Ovary (tissue), 7 donors: ENCODE measurements at regions not wholly inside any gene's neighbourhood (a gene's known extent, or its start where the extent isn't known, plus 50 kb on each side); places are given as distances from the start of the nearest gene placed in this dataset.

Experiments
- DNase-seq, 5 donors: peaks; one replicate each; pipeline ENCODE4 v3.0.0-alpha.2; 2019 to 2020
- H3K27ac ChIP-seq, 2 donors: fragments of 200-600 bp; one replicate each; pipeline versions ENCODE4 v1.5.1 to v1.8.0; 2019 to 2022
- H3K27me3 ChIP-seq: fragments of 200-600 bp; one replicate; pipeline ENCODE4 v1.8.0; 2022
- H3K36me3 ChIP-seq: fragments of 200-600 bp; sonication (generic); one replicate; pipeline ENCODE4 v1.5.1; 2019
- H3K4me1 ChIP-seq: one replicate; pipeline ENCODE4 v1.8.1; 2013; ENCODE audit warnings: mild to moderate bottlenecking, moderate library complexity; ENCODE audit not compliant: insufficient read depth
- H3K4me3 ChIP-seq: fragments of 200-600 bp; sonication (generic); one replicate; pipeline ENCODE4 v1.5.1; 2017
- H3K9me3 ChIP-seq, 2 donors: fragments of 200-600 bp in 1 of 2; sonication (generic) in 1 of 2; one replicate each; pipeline versions ENCODE4 v1.5.1 to v1.8.1; 2013 to 2019; ENCODE audit warnings: mild to moderate bottlenecking in 1 of 2, moderate library complexity in 1 of 2
- CTCF ChIP-seq, 3 donors: fragments of 450-650 bp in 2 of 3; fragments of 200-600 bp in 1 of 3; IDR thresholded peaks; one replicate each; pipeline versions ENCODE4 v1.5.1 to v1.8.0; 2016 to 2022; ENCODE audit warnings: antibody characterized with exemption in 3 of 3, mild to moderate bottlenecking in 1 of 3
- EP300 ChIP-seq: sonication (generic); formaldehyde crosslinking; IDR thresholded peaks from one replicate; pipeline ENCODE4 v1.6.1; 2017; ENCODE audit warnings: antibody characterized with exemption
- POLR2A ChIP-seq: fragments of 450-650 bp; IDR thresholded peaks from one replicate; pipeline ENCODE4 v1.6.1; 2017; ENCODE audit warnings: antibody characterized with exemption, mild to moderate bottlenecking, moderate library complexity
- WGBS, 3 donors: extraction: QIAGEN DNeasy Blood & Tissue Kit in 1 of 3; methylation state at CpG; one replicate each; pipeline versions ENCODE4 v1.1.5 to v1.1.7; 2013 to 2017; 5-methylcytosine and 5-hydroxymethylcytosine counted together
- intact Hi-C, 4 donors: fragments of 100-400 bp; cut with DNase I; formaldehyde crosslinking; loops; one replicate each; pipeline versions ENCODE4 v1.11.0 to v1.15.1; 2022 to 2023
- donor health status: DM: no; HTN: no; CAD: no; lungs with moderate emphysema.
- donor health status: DM: no; HTN: no; CAD: no.
- donor health status: Bipolar disorder and iron deficiency.
- donor health status: DM: no; HTN: no; CAD: no.
- donor health status: DM: yes; HTN: yes; CAD: no.

- no peaks in the 10 kb centered on the region for H3K36me3 ChIP-seq
- H3K27ac ChIP-seq = no peak overlapping the region
- H3K4me3 ChIP-seq = no peak overlapping the region
- 77 to 78% (median 77%) methylated on average over 4 of the region's 4 CpGs for WGBS, 3 donors
- intact Hi-C loops = no loop called here
- TF ChIP-seq POLR2A (no peak), CTCF (IDR thresholded peaks at IDR 0.05) (no peak), EP300 (no peak)
- no peaks in the 10 kb centered on the region for H3K27me3 ChIP-seq
- no peaks in the 10 kb centered on the region for H3K9me3 ChIP-seq
- H3K4me1 ChIP-seq = no peaks in the 10 kb centered on the region
- DNase-seq = no peak
Measured at GRCh38 chr17:34757106-34757505, 177.7 kb downstream of the TMEM132E start.

GRCh38 chr17:34756637-34757021 is 177.2 kb downstream of the TMEM132E start:
- no peaks in the 10 kb centered on the region for H3K36me3 ChIP-seq
- H3K9me3 ChIP-seq = no peaks in the 10 kb centered on the region
- TF ChIP-seq CTCF (IDR thresholded peaks at IDR 0.05) = no peak
- no peak for TF ChIP-seq EP300
- TF ChIP-seq POLR2A = no peak
- 17 to 36% (median 30%) methylated on average over 6 of the region's 6 CpGs for WGBS, 3 donors
- no peak for DNase-seq
- no peaks in the 10 kb centered on the region for H3K27me3 ChIP-seq
- no peak overlapping the region for H3K4me3 ChIP-seq
- H3K27ac ChIP-seq = no peak overlapping the region
- no peaks in the 10 kb centered on the region for H3K4me1 ChIP-seq
- intact Hi-C loops = no loop called here

- TF ChIP-seq CTCF (IDR thresholded peaks at IDR 0.05) (no peak), EP300 (no peak), POLR2A (no peak)
- DNase-seq = no peak
- Histone ChIP-seq H3K4me3 (no peak overlapping the region), H3K9me3 (no peaks in the 10 kb centered on the region), H3K36me3 (no peaks in the 10 kb centered on the region), H3K27ac (no peak overlapping the region), H3K4me1 (no peaks in the 10 kb centered on the region), H3K27me3 (no peaks in the 10 kb centered on the region)
- intact Hi-C loops = no loop called here
- WGBS, 3 donors = 43 to 58% (median 45%) methylated on average over 12 of the region's 12 CpGs
Measured at GRCh38 chr17:34755981-34756636, 176.7 kb downstream of the TMEM132E start.

- Histone ChIP-seq H3K9me3 (no peaks in the 10 kb centered on the region), H3K27me3 (no peaks in the 10 kb centered on the region), H3K27ac (no peak overlapping the region), H3K36me3 (no peaks in the 10 kb centered on the region), H3K4me3 (no peak overlapping the region), H3K4me1 (no peaks in the 10 kb centered on the region)
- DNase-seq = no peak
- TF ChIP-seq POLR2A = no peak
- 76 to 87% (median 87%) methylated on average over 7 of the region's 7 CpGs for WGBS, 3 donors
- intact Hi-C loops = no loop called here
Measured at GRCh38 chr17:34755371-34755770, 176.0 kb downstream of the TMEM132E start.

GRCh38 chr17:34750004-34750403 is 170.6 kb downstream of the TMEM132E start:
- Histone ChIP-seq H3K4me1 (no peaks in the 10 kb centered on the region), H3K36me3 (no peaks in the 10 kb centered on the region), H3K9me3 (no peaks in the 10 kb centered on the region), H3K27ac (no peak overlapping the region), H3K27me3 (no peaks in the 10 kb centered on the region), H3K4me3 (no peak overlapping the region)
- WGBS, 3 donors = 29 to 34% (median 29%) methylated on average over 1 of the region's 1 CpG
- intact Hi-C loops = no loop called here
- no peak for DNase-seq
- TF ChIP-seq CTCF (IDR thresholded peaks at IDR 0.05) (no peak), EP300 (no peak), POLR2A (no peak)
